SU-DHL-6 (cell line): ENCODE measurements at regions not wholly inside any gene's neighbourhood (a gene's known extent, or its start where the extent isn't known, plus 50 kb on each side); places are given as distances from the start of the nearest gene placed in this dataset.

Experiments
- EZH2phosphoT487 ChIP-seq: fragments of 200-600 bp; sonication (generic), shearing (Covaris generic); conservative IDR thresholded peaks from 2 replicates; pipeline ENCODE4 v1.6.1; 2018; ENCODE audit warnings: mild to moderate bottlenecking, antibody characterized with exemption, low read length, moderate library complexity, mixed read lengths
- TF ChIP-seq, protein P1 (sequence below): fragments of 200-600 bp; sonication (generic); IDR thresholded peaks from one replicate; pipeline ENCODE4 v1.5.1; 2017; ENCODE audit warnings: antibody characterized with exemption, mild to moderate bottlenecking, low read length, moderate library complexity; ENCODE audit not compliant: insufficient read depth, poor library complexity, severe bottlenecking

DNA sequence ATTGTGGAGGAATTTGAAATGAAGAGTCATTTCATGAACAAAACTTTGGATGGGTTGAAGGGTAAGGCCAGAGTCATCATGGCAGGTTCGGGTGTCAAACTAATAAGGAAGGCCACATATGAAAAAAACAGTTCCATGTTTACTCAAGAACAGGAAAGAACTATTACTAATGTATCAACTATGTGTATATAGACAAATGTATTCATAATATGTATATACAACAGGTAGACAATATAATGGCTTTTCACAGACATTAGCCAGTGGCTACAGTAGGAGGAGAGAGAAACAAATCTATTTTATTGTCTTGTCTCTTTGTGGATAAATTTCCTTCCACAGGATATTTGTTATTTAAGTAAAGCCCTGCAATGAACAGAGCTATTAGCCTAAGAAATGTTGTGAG, 101.1 kb downstream of the CBLL2 start:
- TF ChIP-seq, protein P1, sequence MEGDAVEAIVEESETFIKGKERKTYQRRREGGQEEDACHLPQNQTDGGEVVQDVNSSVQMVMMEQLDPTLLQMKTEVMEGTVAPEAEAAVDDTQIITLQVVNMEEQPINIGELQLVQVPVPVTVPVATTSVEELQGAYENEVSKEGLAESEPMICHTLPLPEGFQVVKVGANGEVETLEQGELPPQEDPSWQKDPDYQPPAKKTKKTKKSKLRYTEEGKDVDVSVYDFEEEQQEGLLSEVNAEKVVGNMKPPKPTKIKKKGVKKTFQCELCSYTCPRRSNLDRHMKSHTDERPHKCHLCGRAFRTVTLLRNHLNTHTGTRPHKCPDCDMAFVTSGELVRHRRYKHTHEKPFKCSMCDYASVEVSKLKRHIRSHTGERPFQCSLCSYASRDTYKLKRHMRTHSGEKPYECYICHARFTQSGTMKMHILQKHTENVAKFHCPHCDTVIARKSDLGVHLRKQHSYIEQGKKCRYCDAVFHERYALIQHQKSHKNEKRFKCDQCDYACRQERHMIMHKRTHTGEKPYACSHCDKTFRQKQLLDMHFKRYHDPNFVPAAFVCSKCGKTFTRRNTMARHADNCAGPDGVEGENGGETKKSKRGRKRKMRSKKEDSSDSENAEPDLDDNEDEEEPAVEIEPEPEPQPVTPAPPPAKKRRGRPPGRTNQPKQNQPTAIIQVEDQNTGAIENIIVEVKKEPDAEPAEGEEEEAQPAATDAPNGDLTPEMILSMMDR, result no peak
- no peak for TF ChIP-seq EZH2phosphoT487
